Stimulated activated CD8-positive, alpha-beta memory T cell treated with anti-CD3 and anti-CD28 coated beads, Interleukin-7, amount 100 ng/mL, for 24 hours (primary cell): ENCODE measurements at regions not wholly inside any gene's neighbourhood (a gene's known extent, or its start where the extent isn't known, plus 50 kb on each side); places are given as distances from the start of the nearest gene placed in this dataset.

Source experiments
- DNase-seq: peaks from one replicate; pipeline ENCODE4 v3.0.0-alpha.2; 2020; ENCODE audit warnings: low read depth

- no peak for DNase-seq
These were observed 253.8 kb downstream of the TNS1 start for GRCh38 chr2:217749008-217749407.

- DNase-seq: no peak
These were observed 256.0 kb downstream of the TNS1 start for GRCh38 chr2:217746808-217747207.

GRCh38 chr2:217743966-217744761 is 258.6 kb downstream of the TNS1 start:
- DNase-seq: no peak

- DNase-seq: no peak
These were observed 259.4 kb downstream of the TNS1 start for GRCh38 chr2:217743407-217743806.

- no peak for DNase-seq
These were observed 260.0 kb downstream of the TNS1 start for GRCh38 chr2:217742841-217743240.

GRCh38 chr2:217742276-217742675 is 260.5 kb downstream of the TNS1 start:
- no peak for DNase-seq

- DNase-seq: no peak
These were observed 261.3 kb downstream of the TNS1 start for GRCh38 chr2:217741381-217741955.

- no peak for DNase-seq
These were observed 262.0 kb downstream of the TNS1 start for GRCh38 chr2:217740756-217741155.

GRCh38 chr2:217740178-217740577 is 262.6 kb downstream of the TNS1 start:
- no peak for DNase-seq

- no peak for DNase-seq
These were observed 263.1 kb downstream of the TNS1 start for GRCh38 chr2:217739741-217740140.

- no peak for DNase-seq
These were observed 264.7 kb downstream of the TNS1 start for GRCh38 chr2:217738061-217738460.

- DNase-seq: no peak
These were observed 265.8 kb downstream of the TNS1 start for GRCh38 chr2:217736776-217737550.

- DNase-seq: no peak
These were observed 266.9 kb downstream of the TNS1 start for GRCh38 chr2:217735899-217736298.

GRCh38 chr2:217735034-217735433 is 267.8 kb downstream of the TNS1 start:
- DNase-seq: no peak

GRCh38 chr2:217733461-217733860 is 269.3 kb downstream of the TNS1 start:
- DNase-seq: no peak

- DNase-seq: no peak
These were observed 269.8 kb downstream of the TNS1 start for GRCh38 chr2:217732992-217733391.

GRCh38 chr2:217731805-217732204 is 271.0 kb downstream of the TNS1 start:
- DNase-seq: no peak

GRCh38 chr2:217729421-217730053 is 273.3 kb downstream of the TNS1 start:
- no peak for DNase-seq

GRCh38 chr2:217727801-217728200 is 275.0 kb downstream of the TNS1 start:
- DNase-seq: no peak

GRCh38 chr2:217725409-217725808 is 277.4 kb downstream of the TNS1 start:
- DNase-seq: no peak

GRCh38 chr2:217724471-217724870 is 278.3 kb downstream of the TNS1 start:
- no peak for DNase-seq

GRCh38 chr2:217723981-217724380 is 278.8 kb downstream of the TNS1 start:
- no peak for DNase-seq
